Vagina (tissue), 2 donors: ENCODE measurements at regions not wholly inside any gene's neighbourhood (a gene's known extent, or its start where the extent isn't known, plus 50 kb on each side); places are given as distances from the start of the nearest gene placed in this dataset.

ENCODE experiments used
- DNase-seq, 2 donors: peaks; one replicate each; pipeline ENCODE4 v3.0.0-alpha.2; 2017; ENCODE audit errors: extremely low spot score in 2 of 2
- H3K27ac ChIP-seq: fragments of 200-600 bp; sonication (generic); one replicate; pipeline ENCODE4 v1.5.1; 2019
- H3K27me3 ChIP-seq: fragments of 200-600 bp; sonication (generic); one replicate; pipeline ENCODE4 v1.5.1; 2019
- H3K36me3 ChIP-seq, 2 donors: fragments of 200-600 bp; sonication (generic); one replicate each; pipeline ENCODE4 v1.5.1; 2017 to 2019
- H3K4me1 ChIP-seq: fragments of 200-600 bp; sonication (generic); one replicate; pipeline ENCODE4 v1.5.1; 2019
- H3K4me3 ChIP-seq, 2 donors: fragments of 200-600 bp; sonication (generic); 1 replicate in 1 of 2; 2 replicates in 1 of 2; pipeline ENCODE4 v1.5.1; 2016 to 2019
- H3K9me3 ChIP-seq: fragments of 200-600 bp; sonication (generic); one replicate; pipeline ENCODE4 v1.5.1; 2019
- CTCF ChIP-seq, 3 experiments: fragments of 450-650 bp in 2 of 3; fragments of 200-600 bp in 1 of 3; sonication (generic) in 1 of 3; IDR thresholded peaks; one replicate each; pipeline ENCODE4 v1.5.1; 2017 to 2019; ENCODE audit warnings: antibody characterized with exemption in 3 of 3, mild to moderate bottlenecking in 2 of 3, moderate library complexity in 2 of 3
- POLR2A ChIP-seq, 2 donors: fragments of 450-650 bp; IDR thresholded peaks; one replicate each; pipeline ENCODE4 v1.6.1; 2017; ENCODE audit warnings: antibody characterized with exemption in 2 of 2, mild to moderate bottlenecking in 2 of 2, moderate library complexity in 2 of 2
- POLR2AphosphoS5 ChIP-seq, 2 donors: sonication (generic); formaldehyde crosslinking; IDR thresholded peaks; one replicate each; pipeline ENCODE4 v1.9.0; 2017; ENCODE audit warnings: antibody characterized with exemption in 2 of 2, mild to moderate bottlenecking in 2 of 2, low read depth in 1 of 2; ENCODE audit not compliant: insufficient read depth in 1 of 2
- intact Hi-C: fragments of 100-400 bp; cut with DNase I; formaldehyde crosslinking; loops from one replicate; pipeline ENCODE4 v1.15.1; 2023

- TF ChIP-seq POLR2AphosphoS5 (IDR thresholded peaks at IDR 0.05; ENCODE audit: insufficient read depth in 1 of 2, low read depth in 1 of 2) (no peak), CTCF (IDR thresholded peaks at IDR 0.05) (no peak), POLR2A (IDR thresholded peaks at IDR 0.05) (no peak)
- intact Hi-C loops = no loop called here
- Histone ChIP-seq H3K36me3 (no peaks in the 10 kb centered on the region), H3K4me1 (no peaks in the 10 kb centered on the region), H3K4me3 (no peak overlapping the region), H3K27me3 (no peaks in the 10 kb centered on the region), H3K27ac (no peak overlapping the region), H3K9me3 (no peaks in the 10 kb centered on the region)
- DNase-seq = no peak
Measured at GRCh38 chr13:111001636-111002035, 86.8 kb upstream of the ANKRD10 start.

- TF ChIP-seq POLR2A (IDR thresholded peaks at IDR 0.05) (no peak), CTCF (IDR thresholded peaks at IDR 0.05) (no peak), POLR2AphosphoS5 (IDR thresholded peaks at IDR 0.05; ENCODE audit: insufficient read depth in 1 of 2, low read depth in 1 of 2) (no peak)
- H3K27ac ChIP-seq = no peak overlapping the region
- H3K36me3 ChIP-seq = no peaks in the 10 kb centered on the region
- H3K27me3 ChIP-seq = no peaks in the 10 kb centered on the region
- no peak overlapping the region for H3K4me3 ChIP-seq
- H3K9me3 ChIP-seq = no peaks in the 10 kb centered on the region
- H3K4me1 ChIP-seq = no peaks in the 10 kb centered on the region
- intact Hi-C loops = no loop called here
- no peak for DNase-seq
Measured at GRCh38 chr13:110993788-110994187, 78.9 kb upstream of the ANKRD10 start.

GRCh38 chr13:110991991-110992508 is 77.2 kb upstream of the ANKRD10 start:
- Histone ChIP-seq H3K9me3 (no peaks in the 10 kb centered on the region), H3K4me3 (no peak overlapping the region), H3K4me1 (no peaks in the 10 kb centered on the region), H3K27ac (no peak overlapping the region), H3K27me3 (no peaks in the 10 kb centered on the region), H3K36me3 (no peaks in the 10 kb centered on the region)
- no peak for DNase-seq
- TF ChIP-seq POLR2A (IDR thresholded peaks at IDR 0.05) = no peak
- no peak for TF ChIP-seq POLR2AphosphoS5 (IDR thresholded peaks at IDR 0.05; ENCODE audit: insufficient read depth in 1 of 2, low read depth in 1 of 2)
- no peak for TF ChIP-seq CTCF (IDR thresholded peaks at IDR 0.05)
- intact Hi-C loops = no loop called here

GRCh38 chr13:110989331-110989730 is 74.5 kb upstream of the ANKRD10 start:
- intact Hi-C loops = no loop called here
- H3K27ac ChIP-seq = no peak overlapping the region
- no peaks in the 10 kb centered on the region for H3K4me1 ChIP-seq
- no peak for DNase-seq
- no peaks in the 10 kb centered on the region for H3K36me3 ChIP-seq
- H3K4me3 ChIP-seq = no peak overlapping the region
- no peaks in the 10 kb centered on the region for H3K27me3 ChIP-seq
- no peaks in the 10 kb centered on the region for H3K9me3 ChIP-seq
- TF ChIP-seq POLR2AphosphoS5 (IDR thresholded peaks at IDR 0.05; ENCODE audit: insufficient read depth in 1 of 2, low read depth in 1 of 2) = no peak
- no peak for TF ChIP-seq POLR2A (IDR thresholded peaks at IDR 0.05)
- no peak for TF ChIP-seq CTCF (IDR thresholded peaks at IDR 0.05)

- Histone ChIP-seq H3K27me3 (no peaks in the 10 kb centered on the region), H3K4me1 (no peaks in the 10 kb centered on the region), H3K27ac (no peak overlapping the region), H3K9me3 (no peaks in the 10 kb centered on the region), H3K4me3 (no peak overlapping the region), H3K36me3 (no peaks in the 10 kb centered on the region)
- TF ChIP-seq CTCF (IDR thresholded peaks at IDR 0.05) (no peak), POLR2AphosphoS5 (IDR thresholded peaks at IDR 0.05; ENCODE audit: insufficient read depth in 1 of 2, low read depth in 1 of 2) (no peak), POLR2A (IDR thresholded peaks at IDR 0.05) (no peak)
- DNase-seq = no peak
- intact Hi-C loops = no loop called here
Measured at GRCh38 chr13:110985541-110985940, 70.7 kb upstream of the ANKRD10 start.
